ENCODE measurements at regions not wholly inside any gene's neighbourhood (a gene's known extent, or its start where the extent isn't known, plus 50 kb on each side); places are given as distances from the start of the nearest gene placed in this dataset.

DNA sequence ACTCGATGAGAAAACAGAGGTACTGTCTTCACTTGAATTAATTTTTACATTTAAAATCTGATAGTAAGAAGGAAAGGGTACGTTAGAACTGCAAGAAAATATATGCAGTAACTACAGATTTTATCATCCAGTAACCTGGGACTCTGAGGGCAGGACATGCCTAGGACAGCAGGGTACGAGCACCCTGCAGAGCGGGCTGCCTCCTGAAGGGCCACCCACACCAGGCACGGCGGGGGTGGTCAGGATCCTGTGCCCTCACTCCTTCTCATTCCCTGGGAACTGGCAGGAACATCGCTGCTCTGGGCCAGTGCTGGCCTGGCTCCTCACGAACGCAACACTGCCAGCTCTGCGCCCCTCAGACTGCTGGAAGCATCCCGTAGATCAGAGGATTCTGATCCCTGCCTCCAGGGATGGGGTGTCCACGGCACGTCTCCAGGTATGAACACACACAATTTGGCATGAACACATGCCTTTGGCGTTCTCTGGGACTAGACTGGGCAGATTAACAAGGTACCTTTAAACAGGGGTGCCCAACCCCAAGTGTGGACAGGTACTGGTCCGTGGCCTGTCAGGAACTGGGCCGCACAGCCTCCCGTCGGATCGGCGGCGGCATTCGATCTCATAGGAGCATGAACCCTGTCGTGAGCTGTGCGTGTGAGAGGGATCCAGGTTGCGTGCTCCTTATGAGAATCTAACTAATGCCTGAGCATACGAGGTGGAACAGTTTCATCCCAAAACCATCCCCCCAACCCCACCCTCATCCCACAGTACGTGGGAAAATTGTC, 99.3 kb upstream of the FAM20C start:
- Histone ChIP-seq H2BK12ac (ENCODE audit: low read length) (no peak overlapping the region), H2AK5ac (ENCODE audit: low read length) (no peak overlapping the region), H3K18ac (ENCODE audit: low read length) (no peak overlapping the region), H3K36me3 (ENCODE audit: control insufficient read depth in 1 of 2, insufficient read depth in 2 of 2, low read length in 2 of 2) (no peaks in the 10 kb centered on the region), H3K14ac (ENCODE audit: low read length) (no peak overlapping the region), H3K9me3 (ENCODE audit: insufficient read depth, low read depth, low read length) (no peaks in the 10 kb centered on the region), H4K8ac (ENCODE audit: low read depth, low read length) (no peak overlapping the region), H3K79me2 (ENCODE audit: control insufficient read depth, insufficient read depth, low read length, poor library complexity) (no peaks in the 10 kb centered on the region), H3K79me1 (ENCODE audit: low read length) (no peaks in the 10 kb centered on the region), H4K91ac (ENCODE audit: low read depth, low read length) (no peak overlapping the region), H3K9ac (ENCODE audit: low read length) (no peak overlapping the region), H3K4me1 (ENCODE audit: control insufficient read depth in 1 of 2, insufficient read depth in 2 of 2, low read length in 2 of 2) (peaks cover 3 to 6% of the 10 kb centered on the region in 2 experiments), H3K27me3 (ENCODE audit: insufficient read depth, low read length) (no peaks in the 10 kb centered on the region), H2AFZ (ENCODE audit: insufficient read depth, low read length, poor library complexity) (no peak overlapping the region), H3K4me3 (ENCODE audit: low read depth, low read length) (no peak overlapping the region), H3K23ac (ENCODE audit: low read length) (no peak overlapping the region), H3K27ac (ENCODE audit: low read depth, low read length) (no peak overlapping the region), H3K4me2 (ENCODE audit: low read length) (no peak overlapping the region), H4K12ac (ENCODE audit: low read depth, low read length) (no peak overlapping the region), H3K4ac (ENCODE audit: low read depth, low read length) (no peak overlapping the region), H2BK5ac (ENCODE audit: low read depth, low read length, poor library complexity) (no peak overlapping the region), H2BK120ac (ENCODE audit: insufficient read depth, low read length, poor library complexity) (no peak overlapping the region)
- WGBS (ENCODE audit: extremely low coverage, insufficient coverage, insufficient read length): no CpG with 5 or more reads among the region's 27 CpGs
- DNase-seq: no peak

DNA sequence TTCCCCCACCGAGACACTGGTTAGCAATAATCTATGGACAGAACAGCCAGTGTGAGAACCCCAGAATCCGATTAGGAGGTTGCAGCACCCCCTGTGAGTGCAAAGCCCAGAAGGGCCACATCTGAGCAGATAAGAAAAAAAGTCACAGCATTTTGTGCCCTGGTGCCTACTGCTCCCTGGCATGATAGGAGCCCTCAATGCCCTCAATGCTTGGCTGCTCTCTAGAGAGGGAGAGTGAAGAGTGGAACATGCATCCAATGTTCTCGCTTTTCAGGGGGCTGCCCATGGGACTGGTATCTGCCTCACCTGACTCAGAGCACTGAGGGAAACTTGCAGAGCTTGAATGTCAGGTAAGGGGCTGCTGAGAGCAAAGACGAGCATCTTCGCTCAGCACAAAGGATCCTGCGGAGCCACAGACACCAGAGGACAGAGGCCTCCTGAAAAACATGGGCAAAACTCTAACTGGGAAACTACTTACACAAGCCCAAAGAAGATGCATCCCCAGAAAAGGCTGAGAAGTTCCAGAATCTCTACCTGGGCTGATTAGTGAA, 98.0 kb upstream of the FAM20C start:
- Histone ChIP-seq H4K8ac (ENCODE audit: low read depth, low read length) (no peak overlapping the region), H3K4me2 (ENCODE audit: low read length) (no peak overlapping the region), H2AK5ac (ENCODE audit: low read length) (no peak overlapping the region), H3K79me2 (ENCODE audit: control insufficient read depth, insufficient read depth, low read length, poor library complexity) (no peaks in the 10 kb centered on the region), H3K9me3 (ENCODE audit: insufficient read depth, low read depth, low read length) (no peaks in the 10 kb centered on the region), H3K4ac (ENCODE audit: low read depth, low read length) (no peak overlapping the region), H2BK120ac (ENCODE audit: insufficient read depth, low read length, poor library complexity) (no peak overlapping the region), H3K23ac (ENCODE audit: low read length) (no peak overlapping the region), H2BK12ac (ENCODE audit: low read length) (no peak overlapping the region), H3K14ac (ENCODE audit: low read length) (no peak overlapping the region), H3K36me3 (ENCODE audit: control insufficient read depth in 1 of 2, insufficient read depth in 2 of 2, low read length in 2 of 2) (no peaks in the 10 kb centered on the region), H4K12ac (ENCODE audit: low read depth, low read length) (no peak overlapping the region), H3K9ac (ENCODE audit: low read length) (no peak overlapping the region), H3K27ac (ENCODE audit: low read depth, low read length) (no peak overlapping the region), H3K4me1 (ENCODE audit: control insufficient read depth in 1 of 2, insufficient read depth in 2 of 2, low read length in 2 of 2) (peaks cover 3 to 6% of the 10 kb centered on the region in 2 experiments), H2AFZ (ENCODE audit: insufficient read depth, low read length, poor library complexity) (no peak overlapping the region), H4K91ac (ENCODE audit: low read depth, low read length) (no peak overlapping the region), H2BK5ac (ENCODE audit: low read depth, low read length, poor library complexity) (no peak overlapping the region), H3K18ac (ENCODE audit: low read length) (no peak overlapping the region), H3K27me3 (ENCODE audit: insufficient read depth, low read length) (no peaks in the 10 kb centered on the region), H3K79me1 (ENCODE audit: low read length) (no peaks in the 10 kb centered on the region), H3K4me3 (ENCODE audit: low read depth, low read length) (no peak overlapping the region)
- WGBS (ENCODE audit: extremely low coverage, insufficient coverage, insufficient read length): no CpG with 5 or more reads among the region's 6 CpGs
- no peak for DNase-seq

DNA sequence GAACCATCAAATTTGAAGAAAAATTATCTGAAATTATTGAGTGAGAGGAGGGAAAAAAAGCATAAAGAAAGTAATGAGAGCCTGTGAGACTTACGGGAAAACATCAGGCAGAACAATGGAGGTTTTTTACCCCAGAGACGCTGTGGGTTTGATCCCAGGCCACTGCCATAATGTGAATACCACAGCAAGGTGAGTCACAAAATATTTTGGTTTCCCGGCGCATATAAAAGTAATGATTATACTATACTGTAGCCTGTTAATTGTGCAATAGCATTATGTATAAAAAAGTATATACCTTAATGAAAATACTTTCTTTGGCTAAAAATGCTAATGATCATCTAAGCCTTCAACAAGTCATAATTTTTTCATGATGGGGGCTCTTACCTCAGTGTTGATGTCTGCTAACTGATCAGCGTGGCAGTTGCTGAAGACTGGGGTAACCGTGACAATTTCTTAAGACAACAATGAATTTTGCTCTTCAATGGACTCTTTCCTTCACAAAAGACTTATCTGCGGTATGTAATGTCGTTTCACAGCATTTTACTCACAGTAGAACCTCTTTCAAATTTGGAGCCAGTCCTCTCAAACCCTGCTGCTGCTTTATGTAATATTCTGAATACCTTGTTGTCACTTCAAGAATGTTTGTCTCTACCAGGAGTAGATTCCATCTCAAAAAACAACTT, 97.0 kb upstream of the FAM20C start:
- no peak overlapping the region for H3K4me3 ChIP-seq (ENCODE audit: low read depth, low read length)
- no peak overlapping the region for H2BK5ac ChIP-seq (ENCODE audit: low read depth, low read length, poor library complexity)
- no peak overlapping the region for H2AFZ ChIP-seq (ENCODE audit: insufficient read depth, low read length, poor library complexity)
- H4K12ac ChIP-seq (ENCODE audit: low read depth, low read length): no peak overlapping the region
- no peak overlapping the region for H3K23ac ChIP-seq (ENCODE audit: low read length)
- no peak overlapping the region for H3K4me2 ChIP-seq (ENCODE audit: low read length)
- no peak overlapping the region for H3K18ac ChIP-seq (ENCODE audit: low read length)
- H3K9me3 ChIP-seq (ENCODE audit: insufficient read depth, low read depth, low read length): no peaks in the 10 kb centered on the region
- DNase-seq: peak in 1 of 2 donors; percentile 66
- H3K4me1 ChIP-seq (ENCODE audit: control insufficient read depth in 1 of 2, insufficient read depth in 2 of 2, low read length in 2 of 2): peaks cover 3 to 6% of the 10 kb centered on the region in 2 experiments
- H4K8ac ChIP-seq (ENCODE audit: low read depth, low read length): no peak overlapping the region
- no peak overlapping the region for H2BK12ac ChIP-seq (ENCODE audit: low read length)
- H3K4ac ChIP-seq (ENCODE audit: low read depth, low read length): no peak overlapping the region
- no peaks in the 10 kb centered on the region for H3K79me1 ChIP-seq (ENCODE audit: low read length)
- WGBS (ENCODE audit: extremely low coverage, insufficient coverage, insufficient read length): no CpG with 5 or more reads among the region's 8 CpGs
- no peak overlapping the region for H3K14ac ChIP-seq (ENCODE audit: low read length)
- no peak overlapping the region for H2BK120ac ChIP-seq (ENCODE audit: insufficient read depth, low read length, poor library complexity)
- no peak overlapping the region for H4K91ac ChIP-seq (ENCODE audit: low read depth, low read length)
- no peaks in the 10 kb centered on the region for H3K27me3 ChIP-seq (ENCODE audit: insufficient read depth, low read length)
- H3K27ac ChIP-seq (ENCODE audit: low read depth, low read length): no peak overlapping the region
- H3K9ac ChIP-seq (ENCODE audit: low read length): no peak overlapping the region
- H3K79me2 ChIP-seq (ENCODE audit: control insufficient read depth, insufficient read depth, low read length, poor library complexity): no peaks in the 10 kb centered on the region
- H2AK5ac ChIP-seq (ENCODE audit: low read length): no peak overlapping the region
- no peaks in the 10 kb centered on the region for H3K36me3 ChIP-seq (ENCODE audit: control insufficient read depth in 1 of 2, insufficient read depth in 2 of 2, low read length in 2 of 2)

DNA sequence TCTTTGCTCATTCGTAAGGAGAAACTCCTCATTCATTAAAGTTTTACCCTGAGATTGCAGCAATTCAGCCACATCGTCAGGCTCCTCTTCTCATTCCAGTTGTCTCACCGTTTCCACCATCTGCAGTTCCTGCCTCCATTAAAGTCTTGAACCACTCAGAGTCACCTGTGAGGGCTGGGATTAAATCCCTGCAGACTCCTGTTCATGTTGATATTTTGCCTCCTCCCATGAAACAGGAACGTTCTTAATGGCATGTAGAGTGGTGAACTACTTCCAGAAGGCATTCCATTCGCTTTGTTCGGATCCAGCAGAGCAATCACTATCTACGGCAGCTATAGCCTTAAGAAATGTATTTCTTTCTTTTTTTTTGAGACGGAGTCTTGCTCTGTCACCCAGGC, 96.5 kb upstream of the FAM20C start:
- Histone ChIP-seq H3K14ac (ENCODE audit: low read length) (no peak overlapping the region), H3K27me3 (ENCODE audit: insufficient read depth, low read length) (no peaks in the 10 kb centered on the region), H3K23ac (ENCODE audit: low read length) (no peak overlapping the region), H3K27ac (ENCODE audit: low read depth, low read length) (no peak overlapping the region), H2AFZ (ENCODE audit: insufficient read depth, low read length, poor library complexity) (no peak overlapping the region), H3K79me2 (ENCODE audit: control insufficient read depth, insufficient read depth, low read length, poor library complexity) (no peaks in the 10 kb centered on the region), H3K9me3 (ENCODE audit: insufficient read depth, low read depth, low read length) (no peaks in the 10 kb centered on the region), H4K8ac (ENCODE audit: low read depth, low read length) (no peak overlapping the region), H2BK5ac (ENCODE audit: low read depth, low read length, poor library complexity) (no peak overlapping the region), H2AK5ac (ENCODE audit: low read length) (no peak overlapping the region), H3K4me3 (ENCODE audit: low read depth, low read length) (no peak overlapping the region), H3K36me3 (ENCODE audit: control insufficient read depth in 1 of 2, insufficient read depth in 2 of 2, low read length in 2 of 2) (no peaks in the 10 kb centered on the region), H4K12ac (ENCODE audit: low read depth, low read length) (no peak overlapping the region), H4K91ac (ENCODE audit: low read depth, low read length) (no peak overlapping the region), H3K18ac (ENCODE audit: low read length) (no peak overlapping the region), H3K79me1 (ENCODE audit: low read length) (no peaks in the 10 kb centered on the region), H3K4me2 (ENCODE audit: low read length) (peak overlapping the region; percentile 51), H2BK12ac (ENCODE audit: low read length) (no peak overlapping the region), H3K9ac (ENCODE audit: low read length) (no peak overlapping the region), H3K4ac (ENCODE audit: low read depth, low read length) (no peak overlapping the region), H2BK120ac (ENCODE audit: insufficient read depth, low read length, poor library complexity) (no peak overlapping the region), H3K4me1 (ENCODE audit: control insufficient read depth in 1 of 2, insufficient read depth in 2 of 2, low read length in 2 of 2) (peaks cover 3 to 6% of the 10 kb centered on the region in 2 experiments)
- no CpG with 5 or more reads among the region's 8 CpGs for WGBS (ENCODE audit: extremely low coverage, insufficient coverage, insufficient read length)
- DNase-seq: peak; percentile 59 to 88

Data from trophoblast cell (in vitro differentiated cells and primary cell).